OCI-LY7 (cell line): ENCODE measurements at regions not wholly inside any gene's neighbourhood (a gene's known extent, or its start where the extent isn't known, plus 50 kb on each side); places are given as distances from the start of the nearest gene placed in this dataset.

Experiments
- EZH2phosphoT487 ChIP-seq: fragments of 200-600 bp; sonication (generic); IDR thresholded peaks from 2 replicates; pipeline ENCODE4 v1.6.1; 2018; ENCODE audit warnings: low read depth, borderline replicate concordance, mild to moderate bottlenecking, mixed run types, antibody characterized with exemption, low read length, moderate library complexity, mixed read lengths
- TF ChIP-seq, protein P1 (sequence below): fragments of 200-600 bp; sonication (generic); conservative IDR thresholded peaks from 2 replicates; pipeline ENCODE4 v1.5.1; 2014; ENCODE audit warnings: mild to moderate bottlenecking, antibody characterized with exemption, low read length, moderate library complexity, mixed read lengths

DNA sequence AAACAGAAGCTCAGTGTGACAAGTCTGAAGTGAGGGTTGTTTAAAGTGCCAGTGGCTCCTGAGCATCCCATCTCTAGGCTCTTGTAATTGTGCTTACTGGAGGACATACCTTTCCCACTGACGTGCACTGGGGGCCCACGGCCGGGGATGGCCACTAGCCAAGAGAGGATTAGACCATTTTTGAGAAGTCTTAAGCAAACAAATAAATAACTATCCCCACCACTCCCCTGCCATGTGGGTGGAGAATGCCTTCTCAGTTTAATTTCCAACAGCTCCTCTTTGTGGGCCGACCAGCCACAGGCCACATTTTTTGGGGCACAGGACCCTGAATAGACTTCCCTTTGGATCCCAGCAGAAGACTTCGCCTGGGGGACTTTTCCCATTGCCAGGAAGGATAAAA, 125.0 kb upstream of the MSX1 start:
- TF ChIP-seq, protein P1, sequence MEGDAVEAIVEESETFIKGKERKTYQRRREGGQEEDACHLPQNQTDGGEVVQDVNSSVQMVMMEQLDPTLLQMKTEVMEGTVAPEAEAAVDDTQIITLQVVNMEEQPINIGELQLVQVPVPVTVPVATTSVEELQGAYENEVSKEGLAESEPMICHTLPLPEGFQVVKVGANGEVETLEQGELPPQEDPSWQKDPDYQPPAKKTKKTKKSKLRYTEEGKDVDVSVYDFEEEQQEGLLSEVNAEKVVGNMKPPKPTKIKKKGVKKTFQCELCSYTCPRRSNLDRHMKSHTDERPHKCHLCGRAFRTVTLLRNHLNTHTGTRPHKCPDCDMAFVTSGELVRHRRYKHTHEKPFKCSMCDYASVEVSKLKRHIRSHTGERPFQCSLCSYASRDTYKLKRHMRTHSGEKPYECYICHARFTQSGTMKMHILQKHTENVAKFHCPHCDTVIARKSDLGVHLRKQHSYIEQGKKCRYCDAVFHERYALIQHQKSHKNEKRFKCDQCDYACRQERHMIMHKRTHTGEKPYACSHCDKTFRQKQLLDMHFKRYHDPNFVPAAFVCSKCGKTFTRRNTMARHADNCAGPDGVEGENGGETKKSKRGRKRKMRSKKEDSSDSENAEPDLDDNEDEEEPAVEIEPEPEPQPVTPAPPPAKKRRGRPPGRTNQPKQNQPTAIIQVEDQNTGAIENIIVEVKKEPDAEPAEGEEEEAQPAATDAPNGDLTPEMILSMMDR = no peak
- no peak for TF ChIP-seq EZH2phosphoT487
